ENCODE measurements at regions not wholly inside any gene's neighbourhood (a gene's known extent, or its start where the extent isn't known, plus 50 kb on each side); places are given as distances from the start of the nearest gene placed in this dataset.
"Not testable (repeated sequence)": the region's sequence is repeated elsewhere in the genome, so short reads cannot be mapped to it uniquely, and the experiment has no call there.

DNA sequence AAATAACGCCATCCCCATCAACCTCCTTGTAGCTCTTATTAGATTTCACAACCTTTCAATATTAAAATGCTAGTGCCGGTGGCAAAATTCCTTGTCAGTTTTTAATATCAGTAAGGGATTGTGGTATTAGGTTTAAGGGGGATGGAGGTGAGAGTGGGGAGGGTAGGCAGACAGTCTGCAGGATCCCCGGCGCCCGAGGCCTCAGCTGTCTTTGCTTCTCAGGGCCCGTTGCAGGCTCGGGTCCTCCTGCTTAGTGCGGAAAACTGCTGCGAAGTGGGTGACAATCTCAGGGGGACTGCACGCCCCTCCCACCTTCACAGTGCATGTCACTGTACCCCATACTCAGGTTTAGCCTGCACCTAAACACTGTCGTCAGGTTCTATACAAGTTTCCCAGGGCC lies 274.3 kb upstream of the PODXL start:
- Histone ChIP-seq H3K27ac (no peak overlapping the region), H3K9me3 (no peaks in the 10 kb centered on the region), H3K4me1 (no peaks in the 10 kb centered on the region), H3K27me3 (peaks cover 59% of the 10 kb centered on the region), H3K4me3 (no peak overlapping the region), H3K36me3 (no peaks in the 10 kb centered on the region)
- no peak for DNase-seq (ENCODE audit: low spot score in 2 of 2)
- 71% methylated on average over 11 of the region's 11 CpGs for WGBS
- TF ChIP-seq POLR2AphosphoS5 (IDR thresholded peaks at IDR 0.05) = no peak
- no peak for TF ChIP-seq EP300 (IDR thresholded peaks at IDR 0.05)
- TF ChIP-seq, protein P1, sequence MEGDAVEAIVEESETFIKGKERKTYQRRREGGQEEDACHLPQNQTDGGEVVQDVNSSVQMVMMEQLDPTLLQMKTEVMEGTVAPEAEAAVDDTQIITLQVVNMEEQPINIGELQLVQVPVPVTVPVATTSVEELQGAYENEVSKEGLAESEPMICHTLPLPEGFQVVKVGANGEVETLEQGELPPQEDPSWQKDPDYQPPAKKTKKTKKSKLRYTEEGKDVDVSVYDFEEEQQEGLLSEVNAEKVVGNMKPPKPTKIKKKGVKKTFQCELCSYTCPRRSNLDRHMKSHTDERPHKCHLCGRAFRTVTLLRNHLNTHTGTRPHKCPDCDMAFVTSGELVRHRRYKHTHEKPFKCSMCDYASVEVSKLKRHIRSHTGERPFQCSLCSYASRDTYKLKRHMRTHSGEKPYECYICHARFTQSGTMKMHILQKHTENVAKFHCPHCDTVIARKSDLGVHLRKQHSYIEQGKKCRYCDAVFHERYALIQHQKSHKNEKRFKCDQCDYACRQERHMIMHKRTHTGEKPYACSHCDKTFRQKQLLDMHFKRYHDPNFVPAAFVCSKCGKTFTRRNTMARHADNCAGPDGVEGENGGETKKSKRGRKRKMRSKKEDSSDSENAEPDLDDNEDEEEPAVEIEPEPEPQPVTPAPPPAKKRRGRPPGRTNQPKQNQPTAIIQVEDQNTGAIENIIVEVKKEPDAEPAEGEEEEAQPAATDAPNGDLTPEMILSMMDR (IDR thresholded peaks at IDR 0.05) = no peak
- TF ChIP-seq POLR2A (IDR thresholded peaks at IDR 0.05) = no peak

DNA sequence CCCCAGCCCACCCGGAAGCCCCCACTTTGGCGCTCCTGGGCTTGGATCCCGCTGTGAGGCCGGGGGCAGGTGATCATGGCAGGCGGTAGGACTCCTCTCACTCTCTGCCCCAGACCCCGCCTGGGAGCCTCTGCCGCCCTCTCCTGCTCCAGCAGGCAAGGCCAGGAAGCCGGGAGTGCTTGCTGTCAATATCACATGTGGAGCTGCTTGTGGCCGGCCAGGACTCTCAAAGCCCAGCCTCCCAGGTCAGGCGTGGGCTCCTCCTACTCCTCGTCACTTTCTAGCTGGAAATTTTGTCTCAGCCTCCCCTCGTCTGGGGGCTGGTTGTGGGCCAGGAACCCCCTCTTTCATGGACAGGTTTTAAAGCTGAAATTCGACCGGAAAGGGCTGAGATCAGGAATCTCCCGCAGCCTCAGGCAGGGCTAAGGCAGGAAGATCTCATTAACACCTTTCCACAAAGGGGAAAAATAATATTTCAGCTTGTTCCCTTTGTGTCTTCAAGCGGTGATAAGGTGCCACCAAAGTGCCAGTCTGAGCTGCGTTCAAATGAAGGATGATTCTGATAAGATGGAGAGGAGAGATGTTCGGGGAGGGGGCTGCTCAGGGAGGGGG lies 273.6 kb upstream of the PODXL start:
- H3K36me3 ChIP-seq = no peaks in the 10 kb centered on the region
- no peak for DNase-seq (ENCODE audit: low spot score in 2 of 2)
- no peak overlapping the region for H3K4me3 ChIP-seq
- WGBS = 26% methylated on average over 7 of the region's 18 CpGs
- H3K27ac ChIP-seq = no peak overlapping the region
- peaks cover 52% of the 10 kb centered on the region for H3K27me3 ChIP-seq
- H3K4me1 ChIP-seq = no peaks in the 10 kb centered on the region
- TF ChIP-seq POLR2A (IDR thresholded peaks at IDR 0.05) (no peak), POLR2AphosphoS5 (IDR thresholded peaks at IDR 0.05) (no peak), EP300 (IDR thresholded peaks at IDR 0.05) (no peak)
- TF ChIP-seq, protein P1 (IDR thresholded peaks at IDR 0.05) = no peak
- H3K9me3 ChIP-seq = no peaks in the 10 kb centered on the region

DNA sequence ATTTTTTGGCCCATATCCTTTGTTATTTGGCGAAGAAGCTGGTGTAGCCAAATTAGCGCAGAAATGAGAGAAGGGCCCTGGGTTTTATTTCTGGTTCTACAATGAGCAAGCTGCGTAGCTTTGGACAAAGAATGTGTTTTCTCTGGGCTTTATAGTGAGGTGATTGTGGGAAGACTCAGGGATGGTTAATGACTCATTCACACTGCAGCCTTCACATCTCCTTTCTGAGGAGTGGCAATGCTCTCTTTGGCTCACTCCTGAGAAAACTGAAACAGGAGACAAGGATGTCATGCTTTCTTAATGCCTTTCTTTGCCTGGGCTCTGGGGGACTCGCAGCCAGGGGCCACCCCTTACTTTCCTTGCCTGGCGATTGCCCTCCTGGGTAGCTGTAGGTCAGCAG lies 271.0 kb upstream of the PODXL start:
- H3K4me1 ChIP-seq = no peaks in the 10 kb centered on the region
- no peaks in the 10 kb centered on the region for H3K36me3 ChIP-seq
- peaks cover 33% of the 10 kb centered on the region for H3K27me3 ChIP-seq
- no peak for DNase-seq (ENCODE audit: low spot score in 2 of 2)
- WGBS = 76% methylated on average over 5 of the region's 5 CpGs
- no peak overlapping the region for H3K4me3 ChIP-seq
- H3K9me3 ChIP-seq = no peaks in the 10 kb centered on the region
- H3K27ac ChIP-seq = no peak overlapping the region
- TF ChIP-seq POLR2A (IDR thresholded peaks at IDR 0.05) (no peak), EP300 (IDR thresholded peaks at IDR 0.05) (no peak), POLR2AphosphoS5 (IDR thresholded peaks at IDR 0.05) (no peak)
- TF ChIP-seq, protein P1 (IDR thresholded peaks at IDR 0.05) = no peak

DNA sequence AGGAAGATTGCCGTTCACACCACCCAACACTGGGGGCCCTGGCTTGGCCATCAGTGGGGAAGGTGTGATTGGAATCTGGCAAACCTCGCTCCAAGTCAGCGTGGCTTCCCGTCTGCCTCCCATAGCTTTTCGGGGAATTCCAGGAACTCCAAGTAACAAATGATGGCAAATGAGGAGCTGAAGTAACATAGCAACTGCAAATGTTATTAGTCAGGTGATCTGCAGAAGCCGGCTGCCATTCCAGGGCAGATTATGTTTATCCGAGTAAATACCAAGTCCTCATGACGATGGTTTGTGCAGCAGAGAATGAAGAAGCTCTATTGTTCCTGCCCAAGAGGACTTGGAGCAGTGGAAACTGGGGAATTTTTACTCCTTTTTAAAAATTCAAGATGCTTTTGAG lies 270.5 kb upstream of the PODXL start:
- no peak overlapping the region for H3K4me3 ChIP-seq
- H3K9me3 ChIP-seq = no peaks in the 10 kb centered on the region
- no peak for DNase-seq (ENCODE audit: low spot score in 2 of 2)
- peaks cover 29% of the 10 kb centered on the region for H3K27me3 ChIP-seq
- H3K27ac ChIP-seq = no peak overlapping the region
- H3K4me1 ChIP-seq = no peaks in the 10 kb centered on the region
- TF ChIP-seq EP300 (IDR thresholded peaks at IDR 0.05) (no peak), POLR2AphosphoS5 (IDR thresholded peaks at IDR 0.05) (no peak), POLR2A (IDR thresholded peaks at IDR 0.05) (no peak)
- TF ChIP-seq, protein P1 (IDR thresholded peaks at IDR 0.05) = no peak
- no peaks in the 10 kb centered on the region for H3K36me3 ChIP-seq
- 56% methylated on average over 8 of the region's 8 CpGs for WGBS

DNA sequence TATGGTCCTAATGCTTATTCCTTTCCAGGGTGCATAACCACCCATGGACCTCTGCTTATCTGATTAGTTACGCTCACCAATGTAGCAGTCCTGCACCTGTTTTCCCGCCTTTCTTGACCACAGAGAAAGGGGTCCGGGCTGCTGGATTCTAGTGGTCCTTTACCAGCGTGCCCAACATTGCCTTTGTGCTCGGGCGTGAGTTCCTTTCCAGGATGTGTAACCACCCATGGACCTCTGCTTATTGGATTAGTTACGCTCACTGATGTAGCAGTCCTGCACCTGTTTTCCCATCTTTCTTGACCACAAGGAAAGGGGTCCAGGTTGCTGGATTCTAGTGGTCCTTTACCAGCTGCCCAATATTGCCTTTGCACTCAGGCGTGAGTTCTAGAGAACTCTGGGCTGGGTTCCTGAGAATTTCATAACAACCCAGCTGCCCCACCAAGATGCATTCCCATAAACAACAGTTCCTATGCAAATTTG lies 267.6 kb upstream of the PODXL start:
- not testable (repeated sequence) for H3K27me3 ChIP-seq; H3K4me3 ChIP-seq; H3K36me3 ChIP-seq; H3K4me1 ChIP-seq; H3K27ac ChIP-seq; H3K9me3 ChIP-seq; DNase-seq (ENCODE audit: low spot score in 2 of 2)
- 88% methylated on average over 8 of the region's 8 CpGs for WGBS

DNA sequence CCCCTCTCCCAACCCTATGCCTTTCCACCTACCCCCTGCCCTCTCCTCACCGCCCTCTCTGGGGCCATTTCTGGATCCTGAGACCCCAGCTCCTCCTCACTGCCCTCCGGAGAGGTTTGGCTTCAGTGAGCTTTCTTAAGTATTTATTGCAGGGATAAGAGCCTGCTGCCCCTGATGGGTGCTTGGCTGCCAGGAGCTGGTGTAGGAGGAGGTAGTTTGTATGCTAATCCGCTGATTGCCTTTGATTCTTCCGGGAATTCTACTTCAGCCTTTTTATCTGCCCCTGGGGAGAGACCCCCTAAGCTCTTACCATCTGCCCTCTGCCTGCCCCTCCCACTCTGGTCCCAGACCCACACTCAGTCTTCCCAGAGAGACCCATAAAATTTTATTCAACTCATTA lies 263.5 kb upstream of the PODXL start:
- DNase-seq (ENCODE audit: low spot score in 2 of 2) = no peak
- H3K9me3 ChIP-seq = no peaks in the 10 kb centered on the region
- no peak overlapping the region for H3K4me3 ChIP-seq
- 40% methylated on average over 4 of the region's 4 CpGs for WGBS
- no peaks in the 10 kb centered on the region for H3K36me3 ChIP-seq
- no peak for TF ChIP-seq POLR2A (IDR thresholded peaks at IDR 0.05)
- TF ChIP-seq EP300 (IDR thresholded peaks at IDR 0.05) = no peak
- TF ChIP-seq POLR2AphosphoS5 (IDR thresholded peaks at IDR 0.05) = no peak
- TF ChIP-seq, protein P1 (IDR thresholded peaks at IDR 0.05) = no peak
- H3K27me3 ChIP-seq = peaks cover 5% of the 10 kb centered on the region
- no peaks in the 10 kb centered on the region for H3K4me1 ChIP-seq
- H3K27ac ChIP-seq = no peak overlapping the region
